ENCODE measurements at regions not wholly inside any gene's neighbourhood (a gene's known extent, or its start where the extent isn't known, plus 50 kb on each side); places are given as distances from the start of the nearest gene placed in this dataset.

GRCh38 chr15:98514034-98514622, 134.2 kb upstream of the IGF1R start:
- TF ChIP-seq CTCF (IDR thresholded peaks at IDR 0.05) (no peak), POLR2A (IDR thresholded peaks at IDR 0.05) (no peak)

Data from gastroesophageal sphincter (tissue), 3 donors.